Stromal cell of bone marrow (primary cell): ENCODE measurements at regions not wholly inside any gene's neighbourhood (a gene's known extent, or its start where the extent isn't known, plus 50 kb on each side); places are given as distances from the start of the nearest gene placed in this dataset.
"Not testable (repeated sequence)": the region's sequence is repeated elsewhere in the genome, so short reads cannot be mapped to it uniquely, and the experiment has no call there.

Experiments
- DNase-seq: peaks from one replicate; pipeline ENCODE4 v3.0.0-alpha.2; 2012; ENCODE audit warnings: low read depth

DNA sequence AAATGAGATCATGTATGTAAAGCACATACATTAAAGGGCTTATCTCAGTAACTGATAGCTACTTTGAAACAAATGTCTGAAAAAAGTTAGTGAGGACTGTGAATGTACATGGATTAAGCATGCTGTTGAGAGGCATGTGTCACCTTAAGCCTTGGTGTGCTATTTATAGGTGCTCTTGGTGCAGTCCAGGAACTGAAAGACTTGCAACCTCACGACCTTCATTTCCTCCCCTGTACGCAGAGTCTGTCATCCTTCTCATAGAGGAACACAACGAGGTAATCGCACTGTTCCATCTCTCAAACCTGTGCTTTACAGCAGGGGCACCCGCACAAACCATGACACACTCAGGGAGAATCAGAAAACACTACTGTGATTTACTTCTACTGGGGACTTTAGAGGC is 65.6 kb downstream of the UFM1 start:
- DNase-seq = no peak

- DNase-seq = no peak
Measured at GRCh38 chr13:38417241-38417640, 67.6 kb downstream of the UFM1 start.

- no peak for DNase-seq
Measured at GRCh38 chr13:38417727-38418126, 68.1 kb downstream of the UFM1 start.

DNA sequence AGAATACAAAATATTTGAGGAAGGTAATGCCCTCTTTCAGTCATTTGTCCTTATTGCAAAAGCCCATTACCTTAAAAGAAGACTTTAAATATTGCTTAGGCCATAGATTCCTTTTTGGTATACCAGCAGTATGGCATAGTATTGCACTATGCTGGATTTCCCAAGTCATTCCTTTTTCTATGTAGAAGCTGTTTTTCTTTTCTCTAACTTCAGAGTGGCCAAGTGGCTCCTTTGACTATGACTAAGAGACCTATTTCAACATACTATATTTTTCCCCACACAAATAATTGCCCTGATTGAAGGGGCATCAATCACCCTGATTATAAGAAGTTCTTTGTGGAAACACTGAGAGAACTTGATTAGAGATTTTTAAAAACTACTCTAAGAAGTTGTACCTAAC is 68.6 kb downstream of the UFM1 start:
- DNase-seq = no peak

DNA sequence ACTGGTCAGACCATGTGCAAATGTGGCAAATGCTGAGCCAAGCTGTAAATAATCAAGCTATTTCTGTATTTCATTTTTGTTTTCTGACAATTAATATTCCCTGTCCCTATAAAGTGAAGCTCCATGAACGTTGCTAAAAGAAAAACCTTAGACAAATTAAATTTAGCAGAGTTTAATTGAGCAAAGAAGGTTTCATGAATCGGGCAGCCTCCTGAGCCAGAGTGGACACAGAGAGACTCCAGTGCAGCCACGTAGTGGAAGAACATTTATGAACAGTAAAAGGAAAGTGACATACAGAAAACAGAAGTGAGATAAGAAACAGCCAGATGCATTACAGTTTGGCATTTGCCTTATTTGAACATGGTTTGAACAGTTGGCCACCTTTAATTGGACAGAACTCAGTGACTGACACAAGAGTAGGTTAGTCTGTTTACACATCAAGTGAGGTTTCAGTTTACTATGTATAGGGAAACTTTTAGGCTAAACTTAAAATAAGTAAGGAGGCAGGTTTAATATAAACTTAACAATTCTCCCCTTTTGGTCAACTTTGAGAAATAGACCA is 69.7 kb downstream of the UFM1 start:
- no peak for DNase-seq

GRCh38 chr13:38421590-38422560 is 72.2 kb downstream of the UFM1 start:
- DNase-seq = no peak

GRCh38 chr13:38429916-38430315 is 80.3 kb downstream of the UFM1 start:
- DNase-seq = no peak

DNA sequence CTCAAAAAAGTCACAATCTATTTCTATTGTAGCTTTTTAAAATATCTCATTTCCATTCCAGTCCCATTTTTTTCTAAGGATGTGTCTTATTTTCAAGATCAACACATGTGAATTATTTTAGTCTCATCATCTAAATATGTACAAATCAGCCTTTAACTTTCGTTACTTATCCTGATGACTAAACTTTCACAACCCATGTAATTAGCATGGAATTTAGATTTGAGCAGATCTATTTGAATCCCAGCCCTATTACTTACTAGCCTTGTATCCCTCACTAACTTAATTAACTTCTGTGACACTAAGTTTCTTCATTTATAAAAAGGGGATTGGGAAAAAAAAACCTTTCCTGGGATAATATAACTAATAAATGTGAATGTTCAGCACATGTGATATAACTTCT is 81.1 kb downstream of the UFM1 start:
- DNase-seq = no peak

DNA sequence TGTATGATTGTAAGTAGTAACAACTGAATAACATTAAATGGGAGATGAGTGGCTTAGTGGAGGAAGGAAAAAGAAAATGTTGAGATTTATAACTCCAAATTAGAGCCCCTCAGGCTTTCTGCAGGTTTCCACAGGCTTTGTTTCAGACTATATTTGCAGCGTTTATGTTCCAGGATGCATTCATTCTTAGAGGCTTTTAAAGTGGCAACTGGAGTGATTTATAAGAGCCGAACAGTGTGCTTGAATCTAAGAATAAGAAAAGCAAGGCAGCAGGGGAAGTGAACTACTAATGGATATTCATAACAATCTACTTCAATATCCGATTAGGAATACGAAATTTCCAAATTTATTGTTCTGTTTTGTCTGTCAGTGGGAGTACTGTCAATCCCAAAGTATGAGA is 91.0 kb downstream of the UFM1 start:
- DNase-seq = no peak

DNA sequence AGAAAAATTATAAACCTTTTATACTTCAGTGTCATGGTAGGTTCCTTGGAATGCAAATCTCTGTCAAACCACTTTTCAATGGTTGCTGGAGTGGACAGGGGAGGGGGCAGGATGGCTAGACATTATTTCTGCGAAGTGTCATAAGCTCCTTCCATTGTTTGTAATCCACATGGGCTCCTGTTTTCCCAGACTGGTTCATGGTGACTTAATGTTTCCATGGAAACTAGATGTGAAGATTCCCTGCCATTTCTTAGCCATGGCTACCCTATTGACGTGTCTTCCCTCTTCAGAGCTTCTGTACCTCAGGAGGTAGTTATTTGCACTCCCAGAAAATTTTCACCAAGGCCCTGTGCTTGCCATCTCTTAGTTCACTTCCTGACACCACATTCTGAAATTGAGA is 95.3 kb downstream of the UFM1 start:
- no peak for DNase-seq

GRCh38 chr13:38452656-38453055 is 103.0 kb downstream of the UFM1 start:
- DNase-seq = no peak

GRCh38 chr13:38462605-38463004 is 113.0 kb downstream of the UFM1 start:
- DNase-seq = no peak

DNA sequence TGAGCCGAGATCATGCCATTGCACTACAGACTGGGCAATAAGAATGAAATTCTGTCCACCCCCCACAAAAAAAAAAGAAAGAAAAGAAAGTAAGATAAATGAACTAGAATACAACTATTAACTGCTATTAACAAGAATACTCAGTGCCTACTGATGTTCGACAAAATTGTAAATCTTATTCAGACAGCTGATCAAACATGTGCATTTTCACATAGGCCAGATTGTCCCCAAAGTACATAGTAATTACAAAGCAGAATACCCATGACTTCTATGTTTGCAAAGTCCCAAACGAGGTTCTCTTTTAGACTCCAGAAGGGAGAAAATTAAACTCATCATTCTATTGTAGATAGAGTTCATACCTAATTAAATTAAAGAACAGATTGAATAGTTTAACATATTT is 113.4 kb downstream of the UFM1 start:
- no peak for DNase-seq

- not testable (repeated sequence) for DNase-seq
Measured at GRCh38 chr13:38472411-38472810, 122.8 kb downstream of the UFM1 start.

GRCh38 chr13:38473305-38473704 is 123.7 kb downstream of the UFM1 start:
- no peak for DNase-seq

GRCh38 chr13:38477676-38478075 is 128.0 kb downstream of the UFM1 start:
- no peak for DNase-seq

DNA sequence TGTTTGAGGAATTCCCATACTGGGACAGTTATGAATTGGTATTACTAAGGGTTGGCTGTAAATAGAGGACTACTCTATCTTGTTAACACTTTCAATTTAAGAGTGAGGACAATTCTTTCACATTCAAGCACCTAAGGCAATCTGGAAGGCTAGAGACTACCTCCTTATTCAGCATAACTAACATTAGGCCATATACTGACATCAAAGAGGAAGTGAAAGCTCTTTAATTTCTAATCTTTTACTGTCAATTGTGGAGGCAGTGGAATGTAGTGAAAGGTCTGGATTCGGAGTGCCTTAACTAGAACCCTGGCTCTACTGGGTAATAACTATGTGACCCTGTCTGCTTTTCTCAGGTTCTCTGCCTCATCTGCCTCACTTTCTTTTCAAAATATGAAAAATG is 134.0 kb downstream of the UFM1 start:
- DNase-seq = no peak

GRCh38 chr13:38490657-38491056 is 141.0 kb downstream of the UFM1 start:
- no peak for DNase-seq

- DNase-seq = no peak
Measured at GRCh38 chr13:38494445-38494844, 144.8 kb downstream of the UFM1 start.

GRCh38 chr13:38496917-38497316 is 147.3 kb downstream of the UFM1 start:
- no peak for DNase-seq

DNA sequence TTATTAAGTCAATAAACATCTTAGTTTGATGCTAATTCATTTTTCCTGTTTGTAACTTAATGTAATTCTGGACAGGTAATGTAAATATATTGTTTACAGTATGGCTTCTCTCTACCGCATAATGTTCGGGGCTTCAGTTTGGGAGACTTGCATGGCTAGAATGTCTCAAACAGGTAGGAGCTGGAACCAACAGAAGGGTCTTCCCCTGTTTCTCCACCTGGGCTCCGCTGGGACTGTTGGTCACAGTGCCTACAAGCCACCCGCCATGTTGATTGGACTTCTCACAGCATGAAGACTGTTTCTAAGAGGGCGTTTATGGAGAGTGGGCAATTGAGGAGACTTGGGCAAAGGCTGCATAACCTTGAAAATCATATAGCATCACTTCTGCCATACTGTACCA is 148.6 kb downstream of the UFM1 start:
- DNase-seq = no peak

DNA sequence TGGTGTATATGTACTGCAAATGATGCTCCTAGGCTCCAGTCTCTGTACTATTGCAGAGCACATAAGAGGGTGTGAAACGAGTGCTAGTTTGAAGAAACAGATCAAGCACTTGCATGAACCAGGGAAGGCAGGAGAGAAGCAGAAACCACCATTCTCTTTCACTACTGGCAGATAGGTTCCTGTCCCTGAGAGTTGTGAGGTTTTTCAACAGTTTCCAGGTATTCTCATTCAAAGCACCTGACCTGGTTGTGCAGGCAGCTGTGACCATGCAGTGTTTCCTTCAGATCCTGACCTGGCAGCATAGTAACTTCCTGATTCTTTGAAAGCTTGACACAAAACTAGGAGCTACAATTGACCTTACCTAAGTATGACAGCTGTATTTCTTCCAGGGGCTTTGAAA is 164.9 kb downstream of the UFM1 start:
- DNase-seq = no peak

DNA sequence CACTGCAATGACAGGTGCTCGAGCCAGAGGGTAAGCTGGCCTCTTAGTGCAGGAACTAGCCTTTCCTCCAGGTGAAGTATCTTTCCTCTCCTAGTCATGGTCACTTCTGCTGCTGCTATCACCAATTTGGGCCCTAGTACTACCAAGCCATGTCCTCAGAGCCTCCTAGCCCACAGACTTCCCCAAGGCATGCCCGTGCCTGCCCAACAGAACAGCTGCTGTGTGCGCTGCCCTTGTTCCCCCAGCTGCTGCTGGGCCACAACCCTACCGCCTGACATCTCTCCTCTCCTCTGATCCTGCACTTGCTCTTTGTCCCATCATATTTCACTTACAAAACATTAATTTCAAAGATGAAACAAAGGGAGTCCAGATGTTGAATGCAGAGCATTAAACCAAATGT is 168.5 kb upstream of the FREM2 start:
- no peak for DNase-seq
